ENCODE measurements at regions not wholly inside any gene's neighbourhood (a gene's known extent, or its start where the extent isn't known, plus 50 kb on each side); places are given as distances from the start of the nearest gene placed in this dataset.

DNA sequence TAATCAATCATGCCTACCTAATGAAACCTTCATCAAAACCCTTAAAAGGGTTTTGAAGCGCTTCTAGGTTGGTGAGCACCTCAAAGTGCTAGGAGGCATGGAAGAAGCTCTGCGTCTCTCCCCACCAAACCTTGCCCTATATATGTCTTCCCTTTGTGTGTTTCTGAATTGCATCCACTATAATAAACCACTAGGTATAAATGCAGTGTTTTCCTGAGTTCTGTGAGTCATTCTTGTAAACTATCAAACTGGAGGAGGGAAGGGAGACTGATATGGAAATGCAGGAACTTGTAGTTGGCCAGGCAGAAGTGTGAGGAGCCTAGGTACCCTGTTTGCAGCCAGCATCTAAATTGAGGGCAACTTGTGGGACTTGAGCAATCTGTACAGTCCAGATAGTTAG, 698.8 kb downstream of the DOK5 start:
- ChIA-PET POLR2A (no interaction called here), CTCF (no interaction called here)
- no peaks in the 10 kb centered on the region for H3K9me3 Mint-ChIP-seq
- H3K27me3 Mint-ChIP-seq: no peaks in the 10 kb centered on the region
- H3K36me3 Mint-ChIP-seq (ENCODE audit: low read depth): no peaks in the 10 kb centered on the region
- DNase-seq: no peak
- TF ChIP-seq, protein P1, sequence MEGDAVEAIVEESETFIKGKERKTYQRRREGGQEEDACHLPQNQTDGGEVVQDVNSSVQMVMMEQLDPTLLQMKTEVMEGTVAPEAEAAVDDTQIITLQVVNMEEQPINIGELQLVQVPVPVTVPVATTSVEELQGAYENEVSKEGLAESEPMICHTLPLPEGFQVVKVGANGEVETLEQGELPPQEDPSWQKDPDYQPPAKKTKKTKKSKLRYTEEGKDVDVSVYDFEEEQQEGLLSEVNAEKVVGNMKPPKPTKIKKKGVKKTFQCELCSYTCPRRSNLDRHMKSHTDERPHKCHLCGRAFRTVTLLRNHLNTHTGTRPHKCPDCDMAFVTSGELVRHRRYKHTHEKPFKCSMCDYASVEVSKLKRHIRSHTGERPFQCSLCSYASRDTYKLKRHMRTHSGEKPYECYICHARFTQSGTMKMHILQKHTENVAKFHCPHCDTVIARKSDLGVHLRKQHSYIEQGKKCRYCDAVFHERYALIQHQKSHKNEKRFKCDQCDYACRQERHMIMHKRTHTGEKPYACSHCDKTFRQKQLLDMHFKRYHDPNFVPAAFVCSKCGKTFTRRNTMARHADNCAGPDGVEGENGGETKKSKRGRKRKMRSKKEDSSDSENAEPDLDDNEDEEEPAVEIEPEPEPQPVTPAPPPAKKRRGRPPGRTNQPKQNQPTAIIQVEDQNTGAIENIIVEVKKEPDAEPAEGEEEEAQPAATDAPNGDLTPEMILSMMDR (IDR thresholded peaks at IDR 0.05): no peak
- ATAC-seq (ENCODE audit: low read depth): no peak
- no peak overlapping the region for H3K4me3 Mint-ChIP-seq
- intact Hi-C loops (cut with micrococcal nuclease): no loop called here
- no peak overlapping the region for H3K27ac Mint-ChIP-seq
- no peaks in the 10 kb centered on the region for H3K4me1 Mint-ChIP-seq

DNA sequence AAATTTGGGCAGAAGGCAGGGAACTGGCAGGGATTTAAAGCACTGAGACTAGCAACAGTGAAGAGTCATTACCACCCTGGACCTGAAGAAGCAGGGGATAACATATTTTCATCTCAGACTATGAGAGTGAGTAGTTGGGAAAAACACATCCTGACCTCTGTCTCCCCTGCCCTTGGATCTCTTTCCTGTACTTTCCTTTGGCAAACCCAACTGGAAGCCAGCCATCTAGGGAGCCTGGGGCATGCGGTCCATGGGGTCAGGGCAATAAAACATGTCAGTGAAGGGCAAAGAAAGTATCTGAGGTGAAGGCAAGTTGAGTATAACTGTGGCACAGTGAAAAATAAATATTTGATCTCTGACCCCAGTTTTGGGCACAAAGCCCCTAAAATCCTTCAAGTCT, 698.2 kb downstream of the DOK5 start:
- no peak overlapping the region for H3K27ac Mint-ChIP-seq
- TF ChIP-seq, protein P1 (IDR thresholded peaks at IDR 0.05): no peak

DNA sequence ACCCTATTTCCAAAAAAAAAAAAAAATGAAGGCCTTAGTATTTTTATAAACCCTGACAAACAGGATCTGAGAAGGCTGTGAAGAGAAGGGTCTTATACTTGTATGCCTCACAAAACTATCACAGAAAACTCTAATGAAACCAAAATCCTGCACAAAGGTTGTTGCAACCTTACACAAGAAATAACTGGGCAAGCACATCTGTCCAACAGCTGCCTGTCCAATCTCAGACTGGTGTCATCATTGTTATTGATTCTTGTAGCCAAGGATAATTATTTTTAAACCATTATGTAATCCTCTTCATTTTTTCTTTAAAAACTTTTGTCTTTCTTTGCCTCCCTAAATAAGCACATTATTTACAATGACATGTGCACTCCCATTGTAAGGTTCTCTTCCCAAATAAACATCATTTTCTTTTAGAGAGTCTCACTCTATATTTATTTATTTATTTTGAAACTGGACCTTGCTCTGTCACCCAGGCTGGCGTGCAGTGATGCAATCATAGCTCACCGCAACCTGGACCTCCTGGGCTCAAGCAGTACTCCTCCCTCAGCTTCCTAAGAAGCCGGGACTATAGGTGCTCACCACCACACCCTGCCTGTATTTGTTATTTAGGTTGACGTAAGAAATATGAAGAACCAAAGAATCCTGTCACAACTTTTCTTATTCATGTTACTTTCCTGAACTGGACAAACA, 697.1 kb downstream of the DOK5 start:
- CTCF ChIA-PET: no interaction called here
- Mint-ChIP-seq H3K9me3 (no peaks in the 10 kb centered on the region), H3K27ac (no peak overlapping the region)

More for the DNA sequence above, 698.2 kb downstream of the DOK5 start:
- Mint-ChIP-seq H3K9me3 (no peaks in the 10 kb centered on the region), H3K4me1 (no peaks in the 10 kb centered on the region), H3K4me3 (no peak overlapping the region), H3K36me3 (ENCODE audit: low read depth) (no peaks in the 10 kb centered on the region), H3K27me3 (no peaks in the 10 kb centered on the region)
- ATAC-seq (ENCODE audit: low read depth) (no peak), DNase-seq (no peak)
- POLR2A ChIA-PET: no interaction called here
- intact Hi-C loops (cut with micrococcal nuclease): no loop called here
- CTCF ChIA-PET: no interaction called here

DNA sequence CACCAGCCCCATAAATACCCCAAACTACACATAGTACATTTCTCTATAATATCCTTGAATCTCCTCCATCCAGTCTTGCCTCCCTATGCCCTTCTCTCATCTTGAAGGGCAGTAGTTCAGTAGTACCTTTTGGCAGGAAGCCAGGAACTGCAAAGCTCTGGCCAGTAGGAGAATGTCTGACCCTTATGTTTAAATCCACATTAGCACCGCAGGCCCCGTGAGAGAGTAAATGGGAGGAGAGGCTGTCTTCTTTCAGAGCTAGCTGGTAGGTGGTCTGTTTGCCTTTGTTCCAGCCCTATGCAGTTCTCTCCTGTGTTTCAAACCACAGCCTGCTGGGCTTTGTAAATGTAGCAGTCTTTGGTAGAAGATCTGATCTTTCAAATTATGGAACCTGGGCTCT, 690.7 kb downstream of the DOK5 start:
- H3K36me3 Mint-ChIP-seq (ENCODE audit: low read depth): no peaks in the 10 kb centered on the region
- TF ChIP-seq, protein P1 (IDR thresholded peaks at IDR 0.05): no peak
- no peak overlapping the region for H3K4me3 Mint-ChIP-seq
- intact Hi-C loops (cut with micrococcal nuclease): no loop called here
- H3K27ac Mint-ChIP-seq: no peak overlapping the region
- H3K4me1 Mint-ChIP-seq: no peaks in the 10 kb centered on the region
- no peaks in the 10 kb centered on the region for H3K27me3 Mint-ChIP-seq
- POLR2A ChIA-PET: no interaction called here
- ATAC-seq (ENCODE audit: low read depth) (no peak), DNase-seq (no peak)
- H3K9me3 Mint-ChIP-seq: no peaks in the 10 kb centered on the region
- CTCF ChIA-PET: no interaction called here

More for the DNA sequence above, 697.1 kb downstream of the DOK5 start:
- Mint-ChIP-seq H3K27me3 (no peaks in the 10 kb centered on the region), H3K4me1 (no peaks in the 10 kb centered on the region), H3K36me3 (ENCODE audit: low read depth) (no peaks in the 10 kb centered on the region), H3K4me3 (no peak overlapping the region)
- intact Hi-C loops (cut with micrococcal nuclease): no loop called here
- DNase-seq (no peak), ATAC-seq (ENCODE audit: low read depth) (no peak)
- POLR2A ChIA-PET: no interaction called here
- TF ChIP-seq, protein P1 (IDR thresholded peaks at IDR 0.05): no peak

DNA sequence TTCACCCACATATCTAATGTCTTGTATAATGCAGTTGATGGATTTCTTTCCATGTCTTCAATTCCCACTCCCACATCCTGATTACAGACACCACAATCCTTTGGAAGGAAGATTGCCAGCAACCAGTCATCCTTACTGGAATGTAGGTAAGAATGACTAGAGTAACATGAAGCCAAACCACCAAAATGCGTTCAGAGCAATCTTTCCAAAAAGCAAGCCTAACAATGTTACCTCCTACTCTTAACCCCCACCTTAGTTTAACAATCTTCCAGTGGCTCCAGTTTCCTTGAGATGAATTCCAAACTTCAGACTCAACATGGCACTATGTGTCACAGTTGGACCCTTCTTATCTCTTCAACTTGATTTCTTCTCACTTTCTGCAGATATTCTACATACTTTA, 685.6 kb downstream of the DOK5 start:
- ChIA-PET POLR2A (no interaction called here), CTCF (no interaction called here)
- Mint-ChIP-seq H3K27ac (no peak overlapping the region), H3K4me1 (no peaks in the 10 kb centered on the region), H3K36me3 (ENCODE audit: low read depth) (no peaks in the 10 kb centered on the region), H3K9me3 (peaks cover 3% of the 10 kb centered on the region), H3K4me3 (no peak overlapping the region), H3K27me3 (no peaks in the 10 kb centered on the region)
- TF ChIP-seq, protein P1 (IDR thresholded peaks at IDR 0.05): no peak
- ATAC-seq (ENCODE audit: low read depth): no peak
- intact Hi-C loops (cut with micrococcal nuclease): no loop called here
- no peak for DNase-seq

All from activated B cell treated with CpG ODN at 0.5 μM for 24 hours (primary cell).